ENCODE measurements at regions not wholly inside any gene's neighbourhood (a gene's known extent, or its start where the extent isn't known, plus 50 kb on each side); places are given as distances from the start of the nearest gene placed in this dataset.

GRCh38 chr2:179377296-179377695, 112.7 kb upstream of the SESTD1 start:
- TF ChIP-seq CTCF (IDR thresholded peaks at IDR 0.05) = no peak
- no peak for TF ChIP-seq POLR2AphosphoS5 (IDR thresholded peaks at IDR 0.05)
- TF ChIP-seq POLR2A (IDR thresholded peaks at IDR 0.05) = no peak

Measured in transverse colon (tissue), 4 donors.